SH-SY5Y (cell line): ENCODE measurements at regions not wholly inside any gene's neighbourhood (a gene's known extent, or its start where the extent isn't known, plus 50 kb on each side); places are given as distances from the start of the nearest gene placed in this dataset.

ENCODE experiments used
- GATA2 ChIP-seq: IDR thresholded peaks from 2 replicates; pipeline ENCODE4 v1.6.1; 2011; ENCODE audit warnings: mild to moderate bottlenecking, low read depth, low read length
- GATA3 ChIP-seq: IDR thresholded peaks from 2 replicates; pipeline ENCODE4 v1.6.1; 2011; ENCODE audit warnings: low read depth, mild to moderate bottlenecking, low read length, moderate library complexity

DNA sequence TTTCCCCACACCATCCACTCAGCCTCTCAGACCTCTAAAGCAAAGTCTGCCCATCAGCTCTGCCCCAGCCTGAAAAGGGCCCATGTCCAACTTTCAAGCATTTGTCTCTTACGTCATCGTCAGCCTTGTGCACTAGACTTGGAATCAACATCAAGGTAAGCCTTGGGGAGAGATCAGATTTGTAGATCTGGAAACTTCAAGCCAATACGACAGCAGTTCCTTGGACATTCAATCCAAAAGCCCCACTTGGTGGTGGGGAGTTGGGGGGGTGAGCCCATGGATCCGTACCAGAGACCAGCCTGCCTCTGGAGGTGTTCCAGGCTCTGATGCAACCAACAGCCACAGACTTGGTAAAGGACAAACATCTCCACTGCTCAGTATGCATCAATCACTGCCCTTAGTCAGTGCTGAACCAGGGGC lies 206.8 kb upstream of the MEIS1 start:
- TF ChIP-seq GATA3, result no peak
- no peak for TF ChIP-seq GATA2
